ENCODE measurements at regions not wholly inside any gene's neighbourhood (a gene's known extent, or its start where the extent isn't known, plus 50 kb on each side); places are given as distances from the start of the nearest gene placed in this dataset.

GRCh38 chr6:85287654-85288053, 162.2 kb upstream of the NT5E start:
- in situ Hi-C loops (cut with MboI), result no loop called here
- Histone ChIP-seq H3K4me1 (replicated peaks in 1 of 2; ENCODE audit: control insufficient read depth in 2 of 2, insufficient read depth in 2 of 2, low read length in 2 of 2) (no peaks in the 10 kb centered on the region), H3K27me3 (ENCODE audit: control insufficient read depth in 2 of 2, insufficient read depth in 2 of 2, low read length in 2 of 2) (no peaks in the 10 kb centered on the region), H3K4me3 (no peak overlapping the region), H3K79me2 (ENCODE audit: control insufficient read depth, insufficient read depth, low read length) (no peaks in the 10 kb centered on the region), H3K9ac (ENCODE audit: insufficient read depth in 1 of 2, low read depth in 2 of 2, low read length in 2 of 2) (no peak overlapping the region), H3K9me1 (ENCODE audit: control insufficient read depth, insufficient read depth, low read length) (no peaks in the 10 kb centered on the region), H3K27ac (ENCODE audit: extremely low read depth, low read depth, low read length) (no peak overlapping the region), H2AFZ (ENCODE audit: low read depth, low read length) (no peak overlapping the region), H3K9me3 (replicated peaks; ENCODE audit: control insufficient read depth, insufficient read depth, low read depth, low read length) (no peaks in the 10 kb centered on the region), H3K4me2 (ENCODE audit: insufficient read depth, low read length) (no peak overlapping the region), H4K20me1 (replicated peaks; ENCODE audit: control insufficient read depth, insufficient read depth, low read length) (no peaks in the 10 kb centered on the region), H3K36me3 (ENCODE audit: control insufficient read depth, insufficient read depth, low read length) (no peaks in the 10 kb centered on the region)
- DNase-seq (ENCODE audit: extremely low read depth in 1 of 4, low spot score in 3 of 4), result no peak
- no peak for ATAC-seq
- ChIA-PET CTCF (ENCODE audit: low intra/inter-chr PET ratio) (no interaction called here), POLR2A (no interaction called here)
- FAIRE-seq, result no peak
- intact Hi-C loops (cut with micrococcal nuclease), result no loop called here
- no TSS peak for BruUV-seq (replicated peaks)
- no peak for TF ChIP-seq CREB5 (CRISPR knock-in tag; IDR thresholded peaks at IDR 0.05)
- TF ChIP-seq IFI16 (CRISPR knock-in tag; IDR thresholded peaks at IDR 0.05), result no peak
- TF ChIP-seq FIP1L1 (IDR thresholded peaks at IDR 0.05; ENCODE audit: low read depth, low read length, poor library complexity, severe bottlenecking), result no peak
- TF ChIP-seq HNRNPUL1 (IDR thresholded peaks at IDR 0.05; ENCODE audit: low read length), result no peak
- TF ChIP-seq MXI1 (IDR thresholded peaks at IDR 0.05; ENCODE audit: low read depth, low read length), result no peak
- TF ChIP-seq ZNF121 (CRISPR knock-in tag; conservative IDR thresholded peaks at IDR 0.05), result no peak
- no peak for TF ChIP-seq ZKSCAN1 (IDR thresholded peaks at IDR 0.05; ENCODE audit: low read depth, low read length)
- 1% methylated on average over 9 of the region's 9 CpGs for WGBS (ENCODE audit: insufficient coverage, low coverage, missing lambda C conversion rate)

All from K562 (cell line).